ENCODE measurements at regions not wholly inside any gene's neighbourhood (a gene's known extent, or its start where the extent isn't known, plus 50 kb on each side); places are given as distances from the start of the nearest gene placed in this dataset.
"Not testable (repeated sequence)": the region's sequence is repeated elsewhere in the genome, so short reads cannot be mapped to it uniquely, and the experiment has no call there.

- no peak for DNase-seq
These were observed 293.9 kb downstream of the BRINP2 start for GRCh38 chr1:177464686-177465085.

GRCh38 chr1:177451191-177451590 is 280.4 kb downstream of the BRINP2 start:
- no peak for DNase-seq

GRCh38 chr1:177448652-177449357 is 278.0 kb downstream of the BRINP2 start:
- no peak for DNase-seq

GRCh38 chr1:177448036-177448615 is 277.4 kb downstream of the BRINP2 start:
- no peak for DNase-seq

DNA sequence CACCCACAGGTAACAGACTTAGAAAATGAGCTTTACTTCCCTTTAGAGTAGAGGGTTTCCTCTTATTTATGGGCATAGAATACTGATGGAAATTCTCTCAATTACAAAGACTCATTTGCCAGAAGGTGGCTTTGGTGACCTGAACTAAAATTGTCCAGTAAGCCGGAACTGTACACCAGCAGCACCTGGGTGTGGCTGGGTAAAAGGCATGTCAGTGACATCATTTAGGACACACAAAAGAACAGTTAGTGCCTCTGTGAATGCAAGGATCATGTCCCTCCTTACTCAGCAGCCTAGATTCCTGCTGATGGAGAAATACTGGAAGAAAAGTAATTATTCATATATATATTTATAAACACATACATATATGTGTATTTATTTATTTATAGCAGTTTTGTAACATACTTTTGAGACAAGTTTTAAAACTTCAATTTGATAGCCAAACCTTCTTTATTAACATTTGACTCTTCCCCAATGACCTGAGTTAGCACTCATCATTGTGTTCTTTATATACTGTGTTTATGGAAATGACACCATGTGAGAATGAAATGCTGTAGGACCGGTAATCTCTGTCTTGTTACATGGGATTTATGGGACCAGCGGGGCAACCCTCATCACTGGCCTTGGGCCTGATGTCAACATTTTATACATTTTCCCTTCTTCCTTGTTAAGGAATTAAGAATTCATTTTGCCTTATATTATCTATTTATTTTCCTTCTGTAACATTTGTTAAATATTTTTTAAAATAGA is 274.4 kb downstream of the BRINP2 start:
- DNase-seq, result no peak

DNA sequence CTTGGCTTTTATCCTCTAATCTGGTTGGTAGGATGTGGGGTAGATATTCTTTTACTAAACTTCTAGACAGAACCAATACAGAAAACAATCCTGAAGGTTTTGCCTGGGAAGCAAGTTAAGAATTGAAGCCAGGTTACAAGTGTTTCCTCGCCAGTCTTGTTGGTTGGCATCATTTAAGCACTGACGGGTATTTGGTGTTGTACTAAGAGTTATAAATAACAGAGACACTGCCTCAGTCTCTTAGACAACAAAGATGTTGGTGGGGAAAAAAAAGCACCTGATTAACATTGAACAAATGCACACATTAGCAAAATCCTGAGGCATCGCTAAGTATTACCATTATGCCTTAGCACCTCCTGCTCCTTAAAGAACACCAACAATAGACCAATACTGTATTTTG is 272.2 kb downstream of the BRINP2 start:
- no peak for DNase-seq

DNA sequence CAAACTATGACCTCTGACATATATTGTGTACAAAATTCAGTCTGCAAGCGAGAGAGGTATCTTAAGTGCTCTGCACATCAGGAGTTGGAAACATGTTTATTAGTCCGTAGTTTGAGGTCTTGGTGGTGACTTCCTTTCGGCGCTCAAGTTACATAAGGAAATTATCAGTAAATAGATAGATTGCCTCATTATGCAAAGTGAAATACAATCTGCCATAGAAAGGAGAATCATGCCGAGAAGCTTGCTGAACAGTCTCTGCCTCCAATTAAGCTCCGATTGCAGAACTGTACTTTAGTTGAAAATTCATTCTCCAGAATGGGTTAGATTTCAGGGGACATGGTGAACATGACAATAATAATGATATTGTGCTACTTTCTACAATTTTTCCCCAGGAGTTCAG is 271.8 kb downstream of the BRINP2 start:
- DNase-seq, result no peak

- no peak for DNase-seq
These were observed 270.5 kb downstream of the BRINP2 start for GRCh38 chr1:177441281-177441680.

DNA sequence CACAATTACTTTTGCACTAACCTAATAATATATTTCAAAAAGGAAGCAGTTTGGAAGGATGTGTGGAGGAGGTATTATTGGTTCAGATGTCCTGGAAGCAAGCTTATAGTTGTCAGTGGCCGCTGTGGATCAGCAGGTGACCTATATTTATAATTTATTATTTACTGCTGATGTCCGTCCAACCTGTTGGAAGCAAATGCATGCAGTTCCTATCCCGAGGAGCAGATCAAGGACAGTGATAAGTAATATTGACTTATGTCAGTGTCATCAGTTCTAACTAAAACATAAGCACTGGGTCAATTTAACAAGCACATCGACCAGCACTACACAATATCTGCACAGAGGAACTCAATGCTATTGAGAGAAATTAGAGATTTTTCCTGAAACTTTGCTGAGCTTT is 270.1 kb downstream of the BRINP2 start:
- DNase-seq, result no peak

- no peak for DNase-seq
These were observed 268.5 kb downstream of the BRINP2 start for GRCh38 chr1:177439301-177439700.

GRCh38 chr1:177435364-177435763 is 264.6 kb downstream of the BRINP2 start:
- no peak for DNase-seq

GRCh38 chr1:177432897-177433296 is 262.1 kb downstream of the BRINP2 start:
- DNase-seq, result peak in 1 of 2 experiments; percentile 0

GRCh38 chr1:177431123-177431522 is 260.4 kb downstream of the BRINP2 start:
- no peak for DNase-seq

GRCh38 chr1:177429234-177429633 is 258.5 kb downstream of the BRINP2 start:
- no peak for DNase-seq

DNA sequence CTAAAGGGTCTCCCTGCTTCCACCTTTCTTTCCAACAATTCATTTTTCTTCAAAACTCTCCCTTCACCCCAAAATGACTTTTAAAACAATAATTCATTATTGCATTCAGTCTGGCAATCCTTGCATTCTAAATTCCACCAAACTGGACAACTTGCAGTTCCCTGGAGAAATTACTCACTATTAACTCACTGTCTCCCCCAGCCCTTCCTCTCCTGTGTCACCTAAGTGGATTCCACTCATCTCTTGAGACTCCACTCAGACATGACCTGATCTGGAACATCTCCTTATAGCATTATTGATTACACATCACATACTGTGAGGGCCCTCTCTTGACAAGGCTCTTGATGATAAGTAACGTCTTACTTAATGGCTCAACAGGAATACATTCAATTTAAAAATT is 257.1 kb downstream of the BRINP2 start:
- no peak for DNase-seq

GRCh38 chr1:177426497-177426896 is 255.7 kb downstream of the BRINP2 start:
- DNase-seq, result no peak

DNA sequence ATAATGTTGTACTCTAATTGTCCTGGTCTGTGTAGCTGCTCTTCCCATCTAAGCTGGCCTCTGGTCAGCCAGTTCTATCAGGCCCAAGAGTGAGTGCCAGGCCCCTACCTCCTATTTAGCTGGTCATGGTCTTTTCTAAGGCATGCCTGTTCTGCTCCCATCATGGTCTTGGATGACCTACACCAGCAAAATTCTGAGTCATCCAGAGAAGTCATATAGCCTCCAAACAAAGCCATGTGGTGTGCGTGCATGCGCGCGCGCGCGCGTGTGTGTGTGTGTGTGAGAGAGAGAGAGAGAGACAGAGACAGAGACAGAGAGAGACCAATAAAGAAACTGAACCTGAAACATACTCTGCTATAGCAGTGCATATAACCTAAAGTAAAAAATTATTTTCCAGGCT is 254.4 kb downstream of the BRINP2 start:
- no peak for DNase-seq

- no peak for DNase-seq
These were observed 254.0 kb downstream of the BRINP2 start for GRCh38 chr1:177424744-177425143.

- DNase-seq, result no peak
These were observed 252.3 kb downstream of the BRINP2 start for GRCh38 chr1:177423090-177423489.

DNA sequence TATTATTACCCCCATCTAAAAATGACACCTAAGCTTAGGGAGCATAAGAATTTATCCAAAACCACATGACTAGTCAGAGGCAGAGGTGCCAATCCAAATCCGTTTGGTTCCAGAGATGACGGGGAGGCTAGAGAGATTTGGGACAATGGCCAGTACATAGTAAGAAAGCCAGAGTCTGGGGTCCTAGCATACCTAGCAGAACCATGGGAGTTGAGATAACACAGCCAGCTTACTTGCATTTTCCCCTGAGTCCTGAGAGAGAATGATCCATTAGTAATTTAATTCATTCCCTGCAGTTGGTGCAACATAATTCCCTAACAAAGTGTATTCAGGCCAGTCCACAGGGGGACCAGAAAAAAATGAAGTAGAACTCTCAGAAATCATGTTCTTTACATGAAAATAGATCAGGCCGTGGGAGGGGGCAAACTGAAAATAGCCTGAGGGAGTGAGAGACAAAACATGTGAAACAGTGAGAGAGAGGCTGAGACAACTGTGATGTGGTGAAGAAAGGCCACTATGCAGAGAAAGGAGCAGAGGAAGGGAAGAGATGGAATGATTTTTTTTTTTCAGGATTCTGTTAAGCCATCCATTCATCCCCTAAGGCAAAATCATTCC is 243.3 kb downstream of the BRINP2 start:
- no peak for DNase-seq

DNA sequence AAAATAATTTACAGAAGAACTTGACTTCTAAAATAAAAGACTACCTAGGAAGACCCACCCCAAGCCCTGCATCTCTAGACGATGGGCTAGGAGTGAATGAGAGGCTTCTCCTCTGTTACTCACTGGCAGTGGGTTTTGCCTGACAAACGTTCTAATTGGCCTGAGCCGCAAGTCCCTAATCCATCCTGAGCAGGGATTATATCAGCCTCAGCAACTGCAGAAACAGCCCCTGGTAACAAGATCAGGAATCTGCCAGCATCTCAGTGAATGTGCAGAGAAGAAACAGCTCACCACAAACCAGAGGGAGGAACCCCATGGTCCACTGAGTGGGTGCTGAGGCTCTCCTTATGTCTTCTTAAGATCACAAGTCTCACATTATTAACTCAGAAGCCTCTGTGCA is 240.6 kb downstream of the BRINP2 start:
- no peak for DNase-seq

GRCh38 chr1:177410179-177410766 is 239.5 kb downstream of the BRINP2 start:
- no peak for DNase-seq

DNA sequence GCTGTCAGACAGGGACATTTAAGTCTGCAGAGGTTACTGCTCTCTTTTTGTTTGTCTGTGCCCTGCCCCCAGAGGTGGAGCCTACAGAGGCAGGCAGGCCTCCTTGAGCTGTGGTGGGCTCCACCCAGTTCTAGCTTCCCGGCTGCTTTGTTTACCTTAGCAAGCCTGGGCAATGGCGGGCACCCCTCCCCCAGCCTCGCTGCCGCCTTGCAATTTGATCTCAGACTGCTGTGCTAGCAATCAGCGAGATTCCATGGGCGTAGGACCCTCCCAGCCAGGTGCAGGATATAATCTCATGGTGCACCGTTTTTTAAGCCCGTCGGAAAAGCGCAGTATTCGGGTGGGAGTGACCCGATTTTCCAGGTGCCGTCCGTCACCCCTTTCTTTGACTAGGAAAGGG is 235.6 kb downstream of the BRINP2 start:
- not testable (repeated sequence) for DNase-seq
